Right atrium auricular region (tissue), 2 donors: ENCODE measurements at regions not wholly inside any gene's neighbourhood (a gene's known extent, or its start where the extent isn't known, plus 50 kb on each side); places are given as distances from the start of the nearest gene placed in this dataset.

ENCODE experiments used
- DNase-seq: peaks from one replicate; pipeline ENCODE4 v3.0.0-alpha.2; 2019; ENCODE audit warnings: low spot score
- H3K27ac ChIP-seq, 2 donors: fragments of 200-600 bp; sonication (generic); 1 replicate in 1 of 2; 2 replicates in 1 of 2; pipeline ENCODE4 v1.5.1; 2016 to 2019
- H3K27me3 ChIP-seq, 2 donors: fragments of 200-600 bp; sonication (generic); one replicate each; pipeline versions ENCODE4 v1.5.1 to v1.6.0; 2017 to 2019
- H3K36me3 ChIP-seq: fragments of 200-600 bp; sonication (generic); one replicate; pipeline ENCODE4 v1.5.1; 2016
- H3K4me1 ChIP-seq, 2 donors: fragments of 200-600 bp; sonication (generic); one replicate each; pipeline versions ENCODE4 v1.5.1 to v1.6.0; 2017 to 2019
- H3K4me3 ChIP-seq, 2 donors: fragments of 200-600 bp; sonication (generic); 1 replicate in 1 of 2; 2 replicates in 1 of 2; pipeline ENCODE4 v1.5.1; 2017 to 2019; ENCODE audit warnings: mild to moderate bottlenecking in 1 of 2, moderate library complexity in 1 of 2
- H3K9me3 ChIP-seq, 2 donors: fragments of 200-600 bp; sonication (generic); one replicate each; pipeline ENCODE4 v1.5.1; 2019
- CTCF ChIP-seq, 2 donors: fragments of 200-600 bp; sonication (generic); IDR thresholded peaks; one replicate each; pipeline ENCODE4 v1.5.1; 2019; ENCODE audit warnings: antibody characterized with exemption in 2 of 2

DNA sequence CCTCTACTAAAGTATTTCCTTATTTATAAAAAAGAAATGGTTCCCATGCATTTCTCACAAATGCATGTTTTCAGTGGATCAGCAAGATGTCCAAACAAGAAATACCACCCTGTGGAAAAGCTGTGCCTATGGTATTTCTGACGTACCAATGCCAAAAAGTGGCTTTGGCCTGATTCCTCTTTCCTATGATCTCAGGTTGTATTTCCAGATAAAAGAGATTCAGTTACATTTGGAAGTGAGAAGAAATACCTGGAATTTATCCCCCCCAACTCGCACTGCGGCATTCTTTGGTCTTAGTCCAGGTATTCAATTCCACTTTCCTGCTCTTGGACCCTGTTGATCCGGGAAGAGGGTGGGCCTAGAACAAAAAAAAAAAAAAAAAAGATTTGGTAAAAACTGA, 815.9 kb upstream of the FRG1 start:
- DNase-seq, result no peak
- TF ChIP-seq CTCF (IDR thresholded peaks at IDR 0.05), result no peak
- Histone ChIP-seq H3K9me3 (no peaks in the 10 kb centered on the region), H3K4me1 (no peaks in the 10 kb centered on the region), H3K36me3 (no peaks in the 10 kb centered on the region), H3K27ac (no peak overlapping the region), H3K27me3 (no peaks in the 10 kb centered on the region), H3K4me3 (no peak overlapping the region)

GRCh38 chr4:189126040-189126439, 814.6 kb upstream of the FRG1 start:
- Histone ChIP-seq H3K36me3 (no peaks in the 10 kb centered on the region), H3K4me1 (no peaks in the 10 kb centered on the region), H3K4me3 (no peak overlapping the region), H3K27me3 (no peaks in the 10 kb centered on the region), H3K9me3 (no peaks in the 10 kb centered on the region), H3K27ac (no peak overlapping the region)
- TF ChIP-seq CTCF (IDR thresholded peaks at IDR 0.05), result no peak
- DNase-seq, result no peak

DNA sequence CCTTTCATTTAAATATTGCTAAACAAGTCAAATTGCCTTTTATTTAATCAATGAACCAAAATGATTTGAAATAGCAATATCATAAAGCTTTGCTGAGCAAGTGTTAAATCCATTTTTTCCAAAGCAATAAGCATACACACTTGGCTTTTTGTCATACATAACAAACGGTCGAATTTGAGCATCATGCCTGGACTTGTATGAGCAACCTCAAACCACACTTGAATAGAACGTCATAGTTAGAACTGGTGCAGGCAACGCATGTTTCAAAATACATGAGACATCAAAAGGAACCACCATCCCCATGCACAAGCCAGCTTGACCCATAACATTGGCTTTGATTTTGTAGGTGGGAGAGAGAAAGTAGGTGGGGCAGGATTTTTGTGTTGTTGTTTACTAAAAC, 812.3 kb upstream of the FRG1 start:
- Histone ChIP-seq H3K27me3 (no peaks in the 10 kb centered on the region), H3K36me3 (no peaks in the 10 kb centered on the region), H3K9me3 (no peaks in the 10 kb centered on the region), H3K4me1 (no peaks in the 10 kb centered on the region), H3K27ac (no peak overlapping the region), H3K4me3 (no peak overlapping the region)
- no peak for TF ChIP-seq CTCF (IDR thresholded peaks at IDR 0.05)
- no peak for DNase-seq

DNA sequence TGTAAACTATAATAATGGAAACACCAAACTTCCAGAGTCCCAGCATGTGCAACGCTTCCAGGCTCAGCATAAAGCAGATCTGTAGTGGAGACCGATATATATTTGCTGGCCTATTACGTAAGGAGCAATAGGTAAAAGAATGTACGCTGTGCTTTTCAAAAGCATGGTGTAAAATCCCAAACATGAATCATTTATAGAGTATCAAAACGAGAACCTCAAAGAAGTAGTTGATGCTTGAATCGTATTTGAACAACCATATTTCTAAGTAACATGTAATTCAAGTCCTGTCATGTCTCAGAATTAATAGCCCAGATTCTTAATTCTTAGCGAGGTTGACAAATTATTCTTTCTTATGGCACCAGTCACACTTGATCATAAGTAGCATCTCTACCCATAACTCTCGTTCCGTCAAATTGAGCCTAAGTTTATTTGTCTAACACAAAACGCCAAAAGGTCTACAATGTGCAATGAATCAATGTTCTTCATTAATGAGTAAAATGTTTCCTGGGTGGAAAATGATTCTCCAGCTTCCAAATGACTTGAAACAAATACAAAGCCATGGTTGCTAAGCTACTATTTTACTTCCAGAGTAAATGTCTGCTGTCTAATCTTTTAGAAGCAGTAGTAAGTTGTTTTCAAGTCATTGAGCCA, 811.5 kb upstream of the FRG1 start:
- Histone ChIP-seq H3K27ac (no peak overlapping the region), H3K9me3 (no peaks in the 10 kb centered on the region), H3K27me3 (no peaks in the 10 kb centered on the region), H3K4me1 (no peaks in the 10 kb centered on the region), H3K36me3 (no peaks in the 10 kb centered on the region), H3K4me3 (no peak overlapping the region)
- no peak for TF ChIP-seq CTCF (IDR thresholded peaks at IDR 0.05)
- no peak for DNase-seq

DNA sequence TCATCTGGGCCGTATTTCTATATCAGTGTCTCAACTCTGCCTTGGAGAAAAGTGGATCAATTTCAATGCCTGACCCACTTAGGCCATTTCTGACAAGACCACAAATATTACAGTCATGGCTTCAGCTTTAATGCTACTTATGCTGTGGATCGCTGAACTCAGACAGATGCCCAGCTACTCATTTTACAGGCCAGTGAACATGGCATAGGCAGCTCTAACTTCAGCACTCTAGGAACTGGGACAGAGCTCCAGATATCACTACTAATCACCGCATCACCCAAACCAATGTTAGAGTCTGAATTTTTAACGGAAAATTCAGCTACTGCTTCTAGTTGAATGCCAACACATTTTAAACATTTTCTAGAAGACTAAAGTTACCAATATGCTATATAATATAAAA, 809.6 kb upstream of the FRG1 start:
- TF ChIP-seq CTCF (IDR thresholded peaks at IDR 0.05), result no peak
- no peaks in the 10 kb centered on the region for H3K27me3 ChIP-seq
- no peaks in the 10 kb centered on the region for H3K36me3 ChIP-seq
- no peak for DNase-seq
- no peaks in the 10 kb centered on the region for H3K9me3 ChIP-seq
- no peak overlapping the region for H3K27ac ChIP-seq
- H3K4me3 ChIP-seq, result no peak overlapping the region
- no peaks in the 10 kb centered on the region for H3K4me1 ChIP-seq

DNA sequence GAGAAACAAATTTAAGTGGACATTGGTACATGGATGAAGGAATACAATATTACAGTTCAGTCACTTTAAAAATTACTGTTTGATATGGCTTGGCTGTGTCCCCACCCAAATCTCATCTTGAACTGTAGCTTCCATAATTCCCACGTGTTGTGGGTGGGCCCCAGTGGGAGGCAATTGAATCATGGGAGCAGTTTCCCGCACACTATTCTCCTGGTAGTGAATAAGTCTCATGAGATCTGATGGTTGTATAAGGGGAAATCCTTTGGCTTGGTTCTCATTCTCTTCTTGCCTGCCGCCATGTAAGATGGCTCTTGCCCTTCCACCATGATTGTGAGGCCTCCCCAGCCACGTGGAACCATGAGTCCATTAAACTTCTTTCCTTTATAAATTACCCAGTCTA, 804.2 kb upstream of the FRG1 start:
- H3K27me3 ChIP-seq, result no peaks in the 10 kb centered on the region
- no peaks in the 10 kb centered on the region for H3K9me3 ChIP-seq
- no peak overlapping the region for H3K27ac ChIP-seq
- no peak for TF ChIP-seq CTCF (IDR thresholded peaks at IDR 0.05)
- H3K4me1 ChIP-seq, result no peaks in the 10 kb centered on the region
- no peak for DNase-seq
- H3K36me3 ChIP-seq, result no peaks in the 10 kb centered on the region
- no peak overlapping the region for H3K4me3 ChIP-seq
